GM12892 (cell line): ENCODE measurements at regions not wholly inside any gene's neighbourhood (a gene's known extent, or its start where the extent isn't known, plus 50 kb on each side); places are given as distances from the start of the nearest gene placed in this dataset.

Experiments used
- POLR2A ChIP-seq: IDR thresholded peaks from 2 replicates; pipeline ENCODE4 v1.6.1; 2011; ENCODE audit warnings: low read depth, low read length, control low read depth
- POLR2AphosphoS5 ChIP-seq: IDR thresholded peaks from 2 replicates; pipeline ENCODE4 v1.6.1; 2011; ENCODE audit warnings: low read depth, low read length, control low read depth
- TAF1 ChIP-seq: IDR thresholded peaks from 2 replicates; pipeline ENCODE4 v1.6.1; 2011; ENCODE audit warnings: low read depth, mild to moderate bottlenecking, control low read depth, low read length, borderline replicate concordance

DNA sequence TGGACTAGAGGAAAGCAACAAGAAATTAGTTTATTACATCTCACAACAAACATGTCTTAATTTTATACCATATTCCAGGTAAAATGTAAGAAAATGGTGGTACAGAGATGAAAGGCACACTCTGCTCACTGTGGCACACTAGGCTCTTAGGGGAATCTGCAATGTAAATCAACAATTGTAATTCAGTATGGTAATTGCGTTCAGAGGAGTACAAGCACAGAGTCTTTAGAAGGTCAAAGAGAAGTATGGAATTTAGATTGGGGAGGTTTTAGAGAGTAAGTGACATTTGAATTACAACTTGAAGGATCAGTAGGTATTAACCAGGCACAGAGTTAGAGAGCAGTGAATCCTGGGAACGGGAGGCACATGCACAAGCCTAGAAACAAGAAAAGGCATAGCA, 694.0 kb upstream of the USP15 start:
- TF ChIP-seq POLR2A (no peak), POLR2AphosphoS5 (no peak), TAF1 (no peak)
